ENCODE measurements at regions not wholly inside any gene's neighbourhood (a gene's known extent, or its start where the extent isn't known, plus 50 kb on each side); places are given as distances from the start of the nearest gene placed in this dataset.
"Not testable (repeated sequence)": the region's sequence is repeated elsewhere in the genome, so short reads cannot be mapped to it uniquely, and the experiment has no call there.

DNA sequence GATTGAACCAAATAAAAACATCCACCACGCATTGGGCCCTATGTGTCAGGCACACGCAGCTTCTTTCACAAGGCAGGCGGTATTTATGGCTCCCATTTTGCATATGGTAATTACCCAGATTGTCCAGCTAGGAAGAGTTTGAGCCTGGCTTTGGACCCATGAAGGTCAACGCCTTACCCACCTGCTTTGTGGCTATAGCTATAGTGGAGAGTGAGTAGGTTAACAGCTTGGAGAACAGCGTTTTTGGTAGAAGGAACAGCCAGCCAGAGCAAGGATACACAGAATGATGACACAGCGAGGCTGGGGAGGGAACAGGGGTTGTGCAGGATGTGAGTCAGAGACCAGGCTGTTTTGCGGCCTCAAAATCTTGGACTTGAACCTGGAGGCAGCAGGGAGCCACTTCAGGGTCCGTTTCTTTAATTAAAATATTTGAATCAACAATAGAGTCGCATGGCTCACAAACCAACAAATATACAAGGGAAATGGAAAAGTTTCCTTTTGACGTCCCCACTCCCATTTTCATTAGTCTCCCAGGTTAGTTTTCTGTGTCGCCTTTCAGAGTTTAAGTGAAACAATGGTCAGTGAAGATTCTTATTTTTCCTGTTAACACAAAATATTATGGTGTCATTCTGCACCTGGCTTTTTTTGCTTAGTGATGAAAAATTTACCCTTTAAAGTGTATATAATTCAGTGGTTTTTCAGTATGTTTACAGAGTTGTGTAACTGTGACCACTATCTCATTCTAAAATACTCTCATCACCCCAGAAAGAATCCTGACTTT is 118.2 kb upstream of the STX18 start:
- Mint-ChIP-seq H3K27me3 (no peaks in the 10 kb centered on the region), H3K4me1 (no peaks in the 10 kb centered on the region), H3K9me3 (peaks cover 0 to 8% of the 10 kb centered on the region in 2 donors), H3K27ac (no peak overlapping the region), H3K4me3 (no peak overlapping the region)
- DNase-seq = no peak
- no peak for ATAC-seq

DNA sequence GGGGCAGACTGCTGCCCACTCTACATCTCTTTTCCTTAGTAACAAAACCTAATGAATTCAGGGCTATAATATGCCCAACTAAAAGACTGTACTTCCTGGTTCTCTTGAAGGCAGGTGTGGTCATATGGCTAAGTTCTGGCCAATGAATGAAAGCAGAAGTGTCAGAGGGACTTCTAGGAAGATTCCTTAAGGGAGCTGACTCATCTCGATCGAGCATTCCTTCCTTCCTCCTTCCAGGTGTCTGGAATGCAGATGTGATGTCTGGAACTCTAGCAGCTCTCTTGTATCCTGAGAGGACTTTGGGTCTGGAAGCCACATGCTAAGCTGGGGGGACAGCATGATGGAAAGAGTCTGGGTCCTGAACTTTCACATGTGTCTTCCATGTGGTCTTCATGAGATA is 116.2 kb upstream of the STX18 start:
- Mint-ChIP-seq H3K27ac (no peak overlapping the region), H3K27me3 (no peaks in the 10 kb centered on the region), H3K4me3 (no peak overlapping the region), H3K4me1 (no peaks in the 10 kb centered on the region), H3K9me3 (peaks cover 0 to 8% of the 10 kb centered on the region in 2 donors)
- ATAC-seq (no peak), DNase-seq (no peak)

DNA sequence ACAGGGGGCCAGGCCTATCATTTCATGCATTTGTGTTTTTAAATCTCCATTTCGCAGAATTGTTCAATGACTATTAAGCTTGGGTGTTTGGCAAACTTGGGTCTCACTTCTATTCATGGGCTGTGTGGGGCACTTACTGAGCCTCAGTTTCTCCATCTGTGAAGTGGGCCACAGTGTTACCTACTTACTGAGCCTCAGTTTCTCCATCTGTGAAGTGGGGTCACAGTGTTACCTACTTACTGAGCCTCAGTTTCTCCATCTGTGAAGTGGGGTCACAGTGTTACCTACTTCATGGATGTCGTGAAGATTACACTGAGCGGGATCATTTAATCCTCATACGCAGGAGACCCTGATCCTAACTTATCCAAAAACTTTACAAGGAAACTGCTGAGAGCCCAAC is 115.1 kb upstream of the STX18 start:
- Mint-ChIP-seq H3K4me1 (no peaks in the 10 kb centered on the region), H3K9me3 (peaks cover 0 to 8% of the 10 kb centered on the region in 2 donors), H3K27me3 (no peaks in the 10 kb centered on the region), H3K4me3 (no peak overlapping the region), H3K27ac (no peak overlapping the region)
- ATAC-seq (no peak), DNase-seq (no peak)

DNA sequence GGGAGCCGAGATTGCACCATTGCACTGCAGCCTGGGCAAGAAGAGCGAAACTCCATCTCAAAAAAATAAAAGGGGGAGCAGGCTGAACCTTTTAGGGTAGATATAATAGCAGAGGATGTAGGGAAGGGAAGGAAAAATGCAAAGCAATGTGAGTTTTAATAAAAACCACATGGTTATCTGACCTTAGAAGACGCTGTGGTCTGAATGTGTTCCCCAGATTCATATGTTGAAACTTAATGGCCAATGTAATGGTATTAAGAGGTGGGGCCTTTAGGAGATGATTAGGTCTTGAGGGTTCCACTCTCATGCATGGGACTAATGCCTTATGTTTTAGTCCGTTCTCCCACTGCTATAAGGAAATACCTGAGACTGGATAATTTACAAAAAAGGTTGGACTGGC is 114.1 kb upstream of the STX18 start:
- Mint-ChIP-seq H3K4me3 (no peak overlapping the region), H3K27ac (no peak overlapping the region), H3K9me3 (peaks cover 0 to 8% of the 10 kb centered on the region in 2 donors), H3K4me1 (no peaks in the 10 kb centered on the region), H3K27me3 (no peaks in the 10 kb centered on the region)
- DNase-seq = no peak
- no peak for ATAC-seq

DNA sequence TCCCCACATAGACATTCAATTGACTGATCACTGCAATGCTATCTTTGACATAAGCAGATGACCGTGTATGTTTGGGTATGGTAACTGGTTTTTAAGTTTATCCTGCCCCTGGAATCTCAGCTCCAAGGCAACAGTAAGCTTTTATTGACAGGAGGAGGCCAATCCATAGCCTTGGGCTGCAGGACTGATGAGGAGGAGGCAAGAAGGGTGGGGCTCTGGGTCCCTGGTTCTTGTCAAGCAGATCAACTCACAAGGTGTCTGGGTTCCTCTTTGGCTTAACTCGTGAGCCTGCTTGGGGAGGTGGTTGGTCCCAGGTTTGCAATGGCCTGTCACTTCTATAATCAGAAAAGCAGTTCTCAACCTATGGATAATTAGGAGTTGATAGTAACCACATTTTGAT is 113.2 kb upstream of the STX18 start:
- Mint-ChIP-seq H3K27ac (peak overlapping the region in 1 of 2 donors; percentile 36), H3K9me3 (peaks cover 0 to 8% of the 10 kb centered on the region in 2 donors), H3K27me3 (no peaks in the 10 kb centered on the region), H3K4me3 (no peak overlapping the region), H3K4me1 (no peaks in the 10 kb centered on the region)
- ATAC-seq (no peak), DNase-seq (no peak)

DNA sequence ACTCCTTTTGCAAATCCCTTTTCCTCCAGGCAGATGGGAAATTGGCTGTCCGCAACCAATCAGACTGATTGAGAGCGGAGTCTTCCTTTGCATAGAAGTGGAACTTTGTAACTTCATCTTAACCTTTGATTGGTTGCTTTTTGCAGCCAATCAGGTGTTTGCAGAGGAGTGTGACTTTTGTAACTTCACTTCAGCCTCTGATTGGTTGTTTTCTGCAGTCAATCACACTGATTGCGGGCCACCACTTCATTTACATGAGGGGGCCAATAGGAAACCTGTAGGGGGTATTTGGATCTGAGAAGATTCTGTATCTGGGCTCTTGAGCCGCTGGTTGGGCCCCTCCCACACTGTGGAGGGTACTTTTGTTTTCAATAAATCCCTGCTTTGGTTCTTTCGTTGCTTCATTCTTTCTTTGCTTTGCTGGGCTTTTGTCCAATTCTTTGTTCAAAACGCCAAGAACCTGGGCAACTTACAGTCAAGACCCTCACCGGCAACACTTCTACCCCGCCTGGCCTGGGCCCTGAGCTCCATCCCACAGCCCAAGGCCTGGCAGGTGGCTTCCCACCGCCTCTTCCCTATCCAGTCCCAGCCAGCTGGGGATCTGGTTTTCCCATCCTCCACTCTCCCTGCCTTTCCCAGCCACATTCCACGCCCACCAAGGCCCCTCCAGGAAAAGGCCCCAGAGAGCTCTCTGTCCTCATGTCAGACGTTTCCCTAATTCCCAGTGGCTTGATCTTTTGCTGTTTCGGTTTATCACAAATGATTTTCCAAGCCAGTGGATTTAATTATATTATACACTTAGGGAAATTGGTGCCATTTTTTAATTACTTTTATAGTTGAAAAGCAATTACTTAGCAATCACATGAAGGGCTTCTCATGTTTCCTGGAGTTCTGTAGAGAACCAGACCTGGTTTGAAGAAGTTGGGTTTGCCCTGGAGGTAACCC is 110.2 kb upstream of the STX18 start:
- Mint-ChIP-seq H3K27ac (no peak overlapping the region), H3K27me3 (no peaks in the 10 kb centered on the region), H3K4me3 (no peak overlapping the region), H3K4me1 (no peaks in the 10 kb centered on the region), H3K9me3 (no peaks in the 10 kb centered on the region)
- no peak for ATAC-seq
- no peak for DNase-seq

DNA sequence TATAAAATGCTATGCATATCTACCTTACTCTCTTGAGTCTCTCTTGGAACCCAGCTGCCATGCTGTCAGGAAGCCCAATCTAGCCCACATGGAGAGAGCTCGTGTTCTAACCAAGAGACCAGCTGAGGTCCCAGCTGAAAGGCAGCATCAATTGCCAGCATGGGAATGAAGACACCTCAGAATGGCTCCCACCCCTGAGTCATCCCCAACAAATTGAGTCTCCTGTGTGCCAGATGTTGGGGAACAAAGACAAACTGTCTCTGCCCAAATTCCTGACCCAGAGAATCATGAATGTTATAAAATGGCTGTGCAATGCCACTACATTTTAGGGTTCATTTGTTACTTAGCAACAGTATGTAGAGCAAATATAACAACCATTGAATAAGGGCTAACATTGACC is 105.2 kb upstream of the STX18 start:
- Mint-ChIP-seq H3K27ac (peak overlapping the region in 1 of 2 donors; percentile 14), H3K9me3 (peaks cover 0 to 6% of the 10 kb centered on the region in 2 donors), H3K4me3 (no peak overlapping the region), H3K27me3 (no peaks in the 10 kb centered on the region), H3K4me1 (no peaks in the 10 kb centered on the region)
- ATAC-seq (no peak), DNase-seq (no peak)

DNA sequence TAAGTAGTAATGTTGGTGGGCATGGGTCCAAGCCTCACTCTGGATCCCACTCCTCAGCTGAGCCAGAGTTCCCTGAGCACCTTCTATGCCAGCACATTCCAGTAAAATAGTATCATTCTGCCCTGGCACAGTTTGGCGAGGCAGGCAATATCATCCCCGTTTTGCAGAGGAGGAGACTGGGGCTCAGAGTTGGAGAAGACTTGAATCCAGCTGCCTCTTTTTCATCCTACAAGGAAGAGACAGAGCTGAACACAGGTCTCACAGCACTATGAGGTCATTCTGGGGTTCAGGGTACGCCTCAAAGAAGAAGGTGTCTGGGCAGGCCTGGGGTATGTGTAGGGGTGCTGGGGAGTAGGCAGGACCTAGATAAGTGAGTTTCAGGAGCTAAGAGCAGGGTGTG is 103.9 kb upstream of the STX18 start:
- H3K4me3 Mint-ChIP-seq = no peak overlapping the region

DNA sequence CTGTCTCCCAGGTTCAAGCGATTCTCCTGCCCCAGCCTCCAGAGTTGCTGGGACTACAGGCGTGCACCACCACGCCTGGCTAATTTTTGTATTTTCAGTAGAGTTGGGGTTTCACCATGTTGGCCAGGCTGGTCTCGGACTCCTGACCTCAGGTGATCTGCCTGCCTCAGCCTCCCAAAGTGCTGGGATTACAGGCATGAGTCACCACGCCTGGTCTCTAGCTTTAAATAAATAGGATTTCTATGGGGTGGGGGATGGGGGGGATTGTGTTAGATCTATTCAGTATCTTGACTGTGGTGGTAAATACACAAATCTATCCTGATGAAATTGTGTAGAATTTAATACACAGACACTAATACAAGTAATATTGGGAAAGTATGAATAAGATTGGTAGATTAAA is 102.4 kb upstream of the STX18 start:
- H3K9me3 Mint-ChIP-seq, ATAC-seq, H3K27me3 Mint-ChIP-seq, DNase-seq, H3K27ac Mint-ChIP-seq, H3K4me1 Mint-ChIP-seq, H3K4me3 Mint-ChIP-seq: not testable (repeated sequence)

More for the DNA sequence above, 103.9 kb upstream of the STX18 start:
- no peaks in the 10 kb centered on the region for H3K4me1 Mint-ChIP-seq
- no peak overlapping the region for H3K27ac Mint-ChIP-seq
- H3K9me3 Mint-ChIP-seq = peaks cover 0 to 6% of the 10 kb centered on the region in 2 donors
- no peak for DNase-seq
- ATAC-seq = no peak
- H3K27me3 Mint-ChIP-seq = no peaks in the 10 kb centered on the region

DNA sequence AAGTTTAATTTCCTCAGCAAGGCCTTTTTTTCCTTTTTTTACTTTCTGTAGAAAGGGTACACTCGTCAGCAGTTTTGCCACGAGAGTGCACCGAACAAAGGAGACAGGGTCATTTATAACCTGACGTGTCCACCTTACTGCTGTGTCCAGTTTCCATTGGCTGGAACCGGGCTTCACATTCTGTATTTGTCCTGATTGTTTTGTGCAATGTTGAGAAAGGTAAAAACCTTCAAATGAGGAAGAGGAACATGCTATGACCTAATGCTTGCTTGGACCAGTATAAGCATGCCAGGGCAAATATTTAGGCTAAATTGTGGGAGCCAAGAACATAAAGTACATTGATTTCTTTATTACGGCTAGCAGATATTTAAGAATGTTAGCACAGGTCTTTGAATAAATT is 101.9 kb upstream of the STX18 start:
- DNase-seq, ATAC-seq, H3K9me3 Mint-ChIP-seq, H3K27me3 Mint-ChIP-seq, H3K4me3 Mint-ChIP-seq, H3K27ac Mint-ChIP-seq, H3K4me1 Mint-ChIP-seq: not testable (repeated sequence)

DNA sequence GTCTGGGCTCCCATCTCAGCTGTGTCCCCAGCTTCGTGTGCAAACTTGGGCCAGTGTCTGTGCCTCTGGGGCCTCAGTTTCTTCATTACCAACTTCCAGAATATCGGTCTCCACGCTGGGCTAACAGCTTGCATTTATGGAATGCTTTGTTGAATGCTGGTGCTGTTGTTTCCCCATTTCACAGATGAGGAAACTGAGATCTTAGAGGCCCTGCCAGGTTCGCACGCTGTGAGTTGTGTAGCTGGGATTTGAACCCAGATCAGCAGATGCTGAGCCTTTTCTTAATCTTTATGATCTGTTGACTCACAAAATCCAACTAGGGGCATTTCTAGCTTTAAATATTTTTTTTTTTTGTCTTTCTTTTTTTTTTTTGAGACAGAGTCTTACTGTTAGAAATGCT is 101.5 kb upstream of the STX18 start:
- H3K27me3 Mint-ChIP-seq = no peaks in the 10 kb centered on the region

DNA sequence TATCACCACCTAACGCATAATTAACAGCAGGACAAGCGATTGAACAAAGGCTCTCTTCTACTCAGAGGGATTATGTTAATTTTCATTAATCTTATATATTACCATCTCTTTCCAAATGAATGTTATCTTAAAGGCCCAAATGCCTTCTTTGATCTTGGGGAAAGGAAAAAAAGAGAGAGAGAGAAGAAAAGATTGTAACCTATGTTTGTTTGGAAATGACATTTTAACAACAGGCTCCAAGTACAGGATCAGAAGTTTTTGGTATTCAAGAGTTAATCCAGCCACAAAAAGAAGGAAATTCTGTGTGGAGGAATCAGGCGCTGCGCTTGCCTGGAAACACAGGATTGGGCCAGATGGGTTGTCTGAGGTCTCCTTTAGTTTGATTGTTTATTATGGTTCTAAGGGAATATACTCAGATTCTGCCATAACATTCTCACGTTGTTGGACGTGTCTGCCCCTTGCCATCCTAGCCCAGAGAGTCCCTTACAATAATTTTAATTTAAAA is 100.7 kb upstream of the STX18 start:
- Mint-ChIP-seq H3K4me3 (no peak overlapping the region), H3K9me3 (peaks cover 5 to 6% of the 10 kb centered on the region in 2 donors), H3K27me3 (no peaks in the 10 kb centered on the region), H3K4me1 (peaks cover 13% of the 10 kb centered on the region), H3K27ac (no peak overlapping the region)
- DNase-seq (no peak), ATAC-seq (no peak)

More for the DNA sequence above, 101.5 kb upstream of the STX18 start:
- Mint-ChIP-seq H3K27ac (no peak overlapping the region), H3K9me3 (peaks cover 5 to 6% of the 10 kb centered on the region in 2 donors), H3K4me3 (no peak overlapping the region), H3K4me1 (peaks cover 6% of the 10 kb centered on the region)
- ATAC-seq (no peak), DNase-seq (no peak)

DNA sequence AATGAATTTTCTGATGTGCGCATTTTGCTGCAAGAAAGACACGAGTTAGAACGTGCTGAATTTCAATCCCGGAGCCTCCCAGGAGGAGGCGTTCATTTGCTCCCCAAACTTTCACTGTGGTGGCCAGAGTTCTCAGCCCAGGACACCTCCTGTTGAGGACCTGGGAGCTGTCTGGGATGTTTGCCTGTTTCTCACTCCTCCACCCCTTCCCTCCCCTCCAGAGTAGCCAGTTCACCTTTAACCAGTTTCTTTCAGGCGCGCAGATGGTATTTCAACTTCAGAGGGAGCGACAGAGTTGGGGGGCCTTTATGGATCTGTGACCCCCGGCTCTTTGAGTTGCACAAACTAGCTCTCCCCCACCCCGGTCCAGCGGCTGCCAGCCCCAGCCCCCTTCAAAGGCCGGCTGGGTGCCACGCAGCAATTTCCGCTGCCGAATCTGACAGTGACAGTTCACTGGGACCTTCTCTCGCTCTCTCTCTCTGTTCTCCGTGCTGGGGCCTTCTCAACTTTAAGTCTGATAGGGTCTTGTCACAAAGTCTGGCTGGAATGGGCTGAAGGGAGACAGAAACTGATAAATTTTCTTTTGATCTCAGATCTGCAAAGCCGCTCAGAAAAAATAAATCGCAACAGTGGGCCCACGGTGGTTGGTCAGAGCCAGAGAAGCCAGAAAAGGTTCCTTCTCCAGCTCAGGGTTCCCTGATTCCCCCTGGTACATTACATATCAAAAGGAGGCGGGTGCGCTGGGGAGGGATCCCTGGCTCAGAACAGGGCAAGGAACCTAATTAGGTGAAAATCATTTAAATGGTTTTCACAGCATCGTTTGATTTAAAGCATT is 100.0 kb upstream of the STX18 start:
- ATAC-seq (no peak), DNase-seq (no peak)
- Mint-ChIP-seq H3K9me3 (peaks cover 5 to 6% of the 10 kb centered on the region in 2 donors), H3K4me1 (peaks cover 15% of the 10 kb centered on the region), H3K27ac (no peak overlapping the region), H3K27me3 (no peaks in the 10 kb centered on the region), H3K4me3 (no peak overlapping the region)

DNA sequence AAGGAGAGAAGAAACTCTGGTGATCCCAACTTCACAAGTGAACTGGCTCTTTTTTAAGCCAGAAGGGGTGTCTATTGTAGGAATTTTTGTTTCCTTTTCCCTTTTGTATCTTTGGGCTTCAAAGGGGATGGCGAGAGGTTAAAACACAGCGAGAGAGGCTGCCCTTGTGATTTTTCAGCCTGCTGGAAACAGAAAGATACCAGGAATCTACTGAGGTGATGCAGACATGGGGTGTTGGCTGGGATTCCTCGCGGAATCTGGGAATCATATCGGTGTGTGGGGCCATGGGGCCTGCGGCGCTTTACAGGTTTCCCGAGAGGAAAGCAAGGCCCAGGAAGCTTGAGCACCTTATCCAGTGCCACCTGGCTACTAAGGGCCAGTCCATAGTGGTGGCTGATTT is 99.4 kb upstream of the STX18 start:
- DNase-seq = no peak
- ATAC-seq = no peak
- no peaks in the 10 kb centered on the region for H3K27me3 Mint-ChIP-seq
- no peak overlapping the region for H3K27ac Mint-ChIP-seq
- H3K9me3 Mint-ChIP-seq = peaks cover 5 to 6% of the 10 kb centered on the region in 2 donors
- H3K4me3 Mint-ChIP-seq = no peak overlapping the region
- H3K4me1 Mint-ChIP-seq = peaks cover 15% of the 10 kb centered on the region

DNA sequence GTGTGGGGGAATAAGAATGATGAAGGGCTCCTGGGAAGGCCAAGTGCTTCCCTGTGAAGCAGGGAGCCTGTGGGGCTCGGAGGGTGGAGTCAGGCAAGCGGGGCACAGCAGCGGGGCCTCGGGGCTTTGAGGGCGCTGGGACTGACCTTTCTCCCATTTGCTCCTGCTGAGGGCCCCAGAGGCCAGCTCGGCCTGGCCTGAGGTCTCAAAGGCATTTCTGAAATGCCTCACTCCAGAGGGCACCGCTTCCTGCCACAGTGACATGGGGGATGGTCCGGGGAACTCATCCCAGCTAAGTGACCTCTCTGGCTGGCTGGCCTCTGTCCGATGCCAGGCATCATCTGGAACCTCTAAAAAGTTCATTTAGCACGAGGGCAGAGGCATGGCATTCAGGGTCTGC is 98.8 kb upstream of the STX18 start:
- H3K4me1 Mint-ChIP-seq = peaks cover 15% of the 10 kb centered on the region
- DNase-seq (no peak), ATAC-seq (no peak)
- H3K9me3 Mint-ChIP-seq = peaks cover 2 to 5% of the 10 kb centered on the region in 2 donors
- no peak overlapping the region for H3K4me3 Mint-ChIP-seq
- no peak overlapping the region for H3K27ac Mint-ChIP-seq
- H3K27me3 Mint-ChIP-seq = no peaks in the 10 kb centered on the region
